Upper lobe of right lung (tissue), 1 donor: ENCODE measurements at regions not wholly inside any gene's neighbourhood (a gene's known extent, or its start where the extent isn't known, plus 50 kb on each side); places are given as distances from the start of the nearest gene placed in this dataset.

Experiments used
- ATAC-seq: fragments of 200-7000 bp; cut with Tn5 transposase; one replicate; pipeline ENCODE4 v1.9.1; 2020; ENCODE audit warnings: mild to moderate bottlenecking, moderate library complexity
- DNase-seq: peaks from one replicate; pipeline ENCODE4 v3.0.0-alpha.2; 2020
- H3K27ac ChIP-seq: fragments of 200-600 bp; one replicate; pipeline ENCODE4 v1.8.0; 2022
- H3K27me3 ChIP-seq: fragments of 200-600 bp; one replicate; pipeline ENCODE4 v1.8.0; 2022; ENCODE audit warnings: mild to moderate bottlenecking
- H3K36me3 ChIP-seq: fragments of 200-600 bp; one replicate; pipeline ENCODE4 v1.8.0; 2022
- H3K4me1 ChIP-seq: fragments of 200-600 bp; one replicate; pipeline ENCODE4 v1.8.0; 2022
- H3K4me3 ChIP-seq: fragments of 200-600 bp; one replicate; pipeline ENCODE4 v1.8.0; 2022; ENCODE audit warnings: mild to moderate bottlenecking
- H3K9me3 ChIP-seq: fragments of 200-600 bp; one replicate; pipeline ENCODE4 v1.8.0; 2022
- intact Hi-C: fragments of 100-400 bp; cut with DNase I; formaldehyde crosslinking; loops from one replicate; pipeline ENCODE4 v1.11.0; 2022
- TF ChIP-seq, protein P1 (sequence below): fragments of 200-600 bp; IDR thresholded peaks from one replicate; pipeline ENCODE4 v1.8.0; 2022; ENCODE audit warnings: antibody characterized with exemption
- donor health status: DM: no; HTN: yes; CAD: no; lungs with severe emphysema.

- Histone ChIP-seq H3K4me1 (no peaks in the 10 kb centered on the region), H3K27ac (no peak overlapping the region), H3K9me3 (no peaks in the 10 kb centered on the region), H3K27me3 (no peaks in the 10 kb centered on the region), H3K36me3 (no peaks in the 10 kb centered on the region), H3K4me3 (no peak overlapping the region)
- DNase-seq (no peak), ATAC-seq (no peak)
- intact Hi-C loops: no loop called here
- TF ChIP-seq, protein P1, sequence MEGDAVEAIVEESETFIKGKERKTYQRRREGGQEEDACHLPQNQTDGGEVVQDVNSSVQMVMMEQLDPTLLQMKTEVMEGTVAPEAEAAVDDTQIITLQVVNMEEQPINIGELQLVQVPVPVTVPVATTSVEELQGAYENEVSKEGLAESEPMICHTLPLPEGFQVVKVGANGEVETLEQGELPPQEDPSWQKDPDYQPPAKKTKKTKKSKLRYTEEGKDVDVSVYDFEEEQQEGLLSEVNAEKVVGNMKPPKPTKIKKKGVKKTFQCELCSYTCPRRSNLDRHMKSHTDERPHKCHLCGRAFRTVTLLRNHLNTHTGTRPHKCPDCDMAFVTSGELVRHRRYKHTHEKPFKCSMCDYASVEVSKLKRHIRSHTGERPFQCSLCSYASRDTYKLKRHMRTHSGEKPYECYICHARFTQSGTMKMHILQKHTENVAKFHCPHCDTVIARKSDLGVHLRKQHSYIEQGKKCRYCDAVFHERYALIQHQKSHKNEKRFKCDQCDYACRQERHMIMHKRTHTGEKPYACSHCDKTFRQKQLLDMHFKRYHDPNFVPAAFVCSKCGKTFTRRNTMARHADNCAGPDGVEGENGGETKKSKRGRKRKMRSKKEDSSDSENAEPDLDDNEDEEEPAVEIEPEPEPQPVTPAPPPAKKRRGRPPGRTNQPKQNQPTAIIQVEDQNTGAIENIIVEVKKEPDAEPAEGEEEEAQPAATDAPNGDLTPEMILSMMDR: no peak
These were observed 138.3 kb downstream of the CCDC71L start for GRCh38 chr7:106522696-106523095.

DNA sequence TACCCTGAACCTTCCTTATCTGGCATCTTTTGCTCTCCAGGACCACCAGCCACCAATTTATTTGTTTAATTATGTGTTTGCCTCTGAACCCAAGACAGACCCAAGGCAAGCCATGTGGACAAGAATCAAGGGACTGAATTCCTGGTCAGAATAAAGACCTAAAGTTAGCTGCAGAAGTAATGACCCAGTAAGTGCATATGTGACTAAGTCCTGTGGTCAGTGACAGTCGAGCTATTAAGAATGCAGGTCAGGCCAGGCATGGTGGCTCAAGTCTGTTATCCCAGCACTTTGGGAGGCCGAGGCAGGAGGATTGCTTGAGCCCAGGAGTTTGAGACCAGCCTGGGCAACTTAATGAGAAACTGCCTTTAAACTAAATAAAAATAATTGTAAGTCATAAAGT lies 139.4 kb downstream of the CCDC71L start:
- H3K27ac ChIP-seq: no peak overlapping the region
- H3K4me1 ChIP-seq: no peaks in the 10 kb centered on the region
- H3K36me3 ChIP-seq: no peaks in the 10 kb centered on the region
- ATAC-seq: no peak
- H3K27me3 ChIP-seq: no peaks in the 10 kb centered on the region
- DNase-seq: no peak
- H3K4me3 ChIP-seq: no peak overlapping the region
- no peaks in the 10 kb centered on the region for H3K9me3 ChIP-seq
- intact Hi-C loops: no loop called here
- TF ChIP-seq, protein P1: no peak

GRCh38 chr7:106520962-106521514 lies 139.9 kb downstream of the CCDC71L start:
- Histone ChIP-seq H3K27me3 (no peaks in the 10 kb centered on the region), H3K36me3 (no peaks in the 10 kb centered on the region), H3K4me3 (no peak overlapping the region), H3K4me1 (no peaks in the 10 kb centered on the region), H3K27ac (no peak overlapping the region), H3K9me3 (no peaks in the 10 kb centered on the region)
- TF ChIP-seq, protein P1: no peak
- DNase-seq: no peak
- ATAC-seq: no peak
- intact Hi-C loops: no loop called here

DNA sequence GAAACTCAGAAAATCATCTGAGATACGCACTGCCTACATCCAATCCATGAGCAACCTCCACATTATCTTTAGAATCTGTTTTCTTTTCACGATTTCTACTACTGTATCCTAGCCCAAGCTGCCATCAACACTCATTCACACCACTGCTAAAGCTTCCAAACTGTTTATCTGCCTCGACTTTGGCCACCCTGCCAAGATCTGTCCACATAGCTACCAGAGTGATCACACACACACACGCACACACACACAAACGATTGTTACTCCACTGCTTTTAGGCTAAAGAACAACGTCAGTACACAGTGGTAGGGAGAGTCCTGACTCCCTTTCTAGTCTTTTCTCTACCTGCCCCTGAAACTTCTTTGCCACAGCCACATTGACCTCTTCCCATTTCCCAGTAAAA lies 142.0 kb downstream of the CCDC71L start:
- Histone ChIP-seq H3K9me3 (no peaks in the 10 kb centered on the region), H3K36me3 (no peaks in the 10 kb centered on the region), H3K27me3 (no peaks in the 10 kb centered on the region), H3K4me3 (no peak overlapping the region), H3K27ac (no peak overlapping the region), H3K4me1 (no peaks in the 10 kb centered on the region)
- intact Hi-C loops: no loop called here
- TF ChIP-seq, protein P1: no peak
- DNase-seq (no peak), ATAC-seq (no peak)

- TF ChIP-seq, protein P1: no peak
- H3K4me1 ChIP-seq: no peaks in the 10 kb centered on the region
- no peak overlapping the region for H3K27ac ChIP-seq
- DNase-seq (no peak), ATAC-seq (no peak)
- no peaks in the 10 kb centered on the region for H3K36me3 ChIP-seq
- intact Hi-C loops: no loop called here
- no peaks in the 10 kb centered on the region for H3K9me3 ChIP-seq
- H3K27me3 ChIP-seq: no peaks in the 10 kb centered on the region
- no peak overlapping the region for H3K4me3 ChIP-seq
These were observed 142.7 kb downstream of the CCDC71L start for GRCh38 chr7:106518239-106518638.

DNA sequence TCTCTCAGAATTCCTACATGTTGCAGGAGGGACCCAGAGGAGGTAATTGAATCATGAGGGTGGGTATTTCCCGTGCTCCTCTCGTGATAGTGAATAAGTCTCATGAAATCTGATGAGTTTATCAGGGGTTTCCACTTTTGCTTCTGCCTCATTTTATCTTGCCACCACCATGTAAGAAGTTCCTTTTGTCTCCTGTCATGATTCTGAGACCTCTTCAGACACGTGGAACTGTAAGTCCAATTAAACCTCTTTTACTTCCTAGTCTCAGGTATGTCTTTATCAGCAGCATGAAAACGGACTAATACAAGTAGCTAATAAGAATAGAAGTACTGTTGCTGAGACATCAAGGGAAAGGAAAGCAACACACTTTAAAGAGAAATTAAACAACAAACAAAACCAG lies 143.4 kb downstream of the CCDC71L start:
- H3K27me3 ChIP-seq: no peaks in the 10 kb centered on the region
- H3K36me3 ChIP-seq: no peaks in the 10 kb centered on the region
- no peak overlapping the region for H3K27ac ChIP-seq
- H3K9me3 ChIP-seq: no peaks in the 10 kb centered on the region
- H3K4me3 ChIP-seq: no peak overlapping the region
- DNase-seq (no peak), ATAC-seq (no peak)
- no peaks in the 10 kb centered on the region for H3K4me1 ChIP-seq
- TF ChIP-seq, protein P1: no peak
- intact Hi-C loops: no loop called here
